Brain microvascular endothelial cell (primary cell): ENCODE measurements at regions not wholly inside any gene's neighbourhood (a gene's known extent, or its start where the extent isn't known, plus 50 kb on each side); places are given as distances from the start of the nearest gene placed in this dataset.

Experiments used
- DNase-seq: peaks from one replicate; pipeline ENCODE4 v3.0.0-alpha.2; 2020
- H3K27ac ChIP-seq: fragments of 250-450 bp; sonication (Bioruptor Pico); 2 replicates; pipeline ENCODE4 v1.5.1; 2020; ENCODE audit warnings: mild to moderate bottlenecking, moderate library complexity
- H3K27me3 ChIP-seq: fragments of 250-450 bp; sonication (Bioruptor Pico); replicated peaks from 2 replicates; pipeline ENCODE4 v1.5.1; 2020; ENCODE audit warnings: mild to moderate bottlenecking
- H3K36me3 ChIP-seq: fragments of 250-450 bp; sonication (Bioruptor Pico); replicated peaks from 2 replicates; pipeline ENCODE4 v1.5.1; 2020; ENCODE audit warnings: mild to moderate bottlenecking
- H3K4me3 ChIP-seq: 2 replicates; pipeline ENCODE4 v1.5.1; 2011; ENCODE audit warnings: low read depth, mild to moderate bottlenecking, control low read depth, low read length, moderate library complexity
- CTCF ChIP-seq: IDR thresholded peaks from 2 replicates; pipeline ENCODE4 v1.5.1; 2011; ENCODE audit warnings: low read depth, mild to moderate bottlenecking, moderate library complexity, low read length, control low read depth, inconsistent platforms; ENCODE audit errors: missing control alignments
- in situ Hi-C: cut with HindIII; loops from 2 replicates; pipeline ENCODE4 v1.10.0; 2017; ENCODE audit warnings: low sequenced_read_pairs, low pct_ligation_motif_present

GRCh38 chr12:71306808-71307207, 132.8 kb upstream of the LGR5 start:
- no peak overlapping the region for H3K4me3 ChIP-seq

GRCh38 chr12:71304306-71304705, 135.3 kb upstream of the LGR5 start:
- in situ Hi-C loops: no loop called here
- Histone ChIP-seq H3K27me3 (no peaks in the 10 kb centered on the region), H3K27ac (no peak overlapping the region), H3K4me3 (no peak overlapping the region), H3K36me3 (no peaks in the 10 kb centered on the region)
- no peak for TF ChIP-seq CTCF
- no peak for DNase-seq

More at GRCh38 chr12:71306808-71307207, 132.8 kb upstream of the LGR5 start:
- in situ Hi-C loops: no loop called here
- Histone ChIP-seq H3K27ac (no peak overlapping the region), H3K27me3 (no peaks in the 10 kb centered on the region), H3K36me3 (no peaks in the 10 kb centered on the region)
- TF ChIP-seq CTCF: no peak
- DNase-seq: no peak

GRCh38 chr12:71303199-71303598, 136.4 kb upstream of the LGR5 start:
- Histone ChIP-seq H3K27ac (no peak overlapping the region), H3K36me3 (no peaks in the 10 kb centered on the region), H3K4me3 (no peak overlapping the region), H3K27me3 (no peaks in the 10 kb centered on the region)
- DNase-seq: no peak
- no peak for TF ChIP-seq CTCF
- in situ Hi-C loops: no loop called here

- no peak for TF ChIP-seq CTCF
- DNase-seq: no peak
- in situ Hi-C loops: no loop called here
- H3K4me3 ChIP-seq: no peak overlapping the region
- H3K27ac ChIP-seq: no peak overlapping the region
- no peaks in the 10 kb centered on the region for H3K36me3 ChIP-seq
- H3K27me3 ChIP-seq: no peaks in the 10 kb centered on the region
These were observed 138.6 kb upstream of the LGR5 start for GRCh38 chr12:71300772-71301675.

GRCh38 chr12:71299541-71300376, 139.8 kb upstream of the LGR5 start:
- no peak for DNase-seq
- in situ Hi-C loops: no loop called here
- no peak overlapping the region for H3K4me3 ChIP-seq
- H3K27ac ChIP-seq: no peak overlapping the region
- TF ChIP-seq CTCF: no peak
- no peaks in the 10 kb centered on the region for H3K36me3 ChIP-seq
- no peaks in the 10 kb centered on the region for H3K27me3 ChIP-seq
